ENCODE measurements at regions not wholly inside any gene's neighbourhood (a gene's known extent, or its start where the extent isn't known, plus 50 kb on each side); places are given as distances from the start of the nearest gene placed in this dataset.

GRCh38 chr9:86754581-86755560, 192.4 kb downstream of the GAS1 start:
- Histone ChIP-seq H3K27ac (ENCODE audit: low read depth in 2 of 2, low read length in 2 of 2) (no peak overlapping the region), H3K4me3 (ENCODE audit: low read length in 2 of 2) (no peak overlapping the region)

GRCh38 chr9:86753836-86754235, 193.5 kb downstream of the GAS1 start:
- Histone ChIP-seq H3K36me3 (ENCODE audit: control insufficient read depth in 2 of 2, insufficient read depth in 2 of 2, low read length in 2 of 2) (no peaks in the 10 kb centered on the region), H3K9ac (ENCODE audit: low read depth in 1 of 2, low read length in 2 of 2) (no peak overlapping the region), H3K27ac (ENCODE audit: low read depth in 2 of 2, low read length in 2 of 2) (no peak overlapping the region), H3K4me3 (ENCODE audit: low read length in 2 of 2) (no peak overlapping the region), H3K9me3 (ENCODE audit: control insufficient read depth in 2 of 2, low read length in 2 of 2) (no peaks in the 10 kb centered on the region), H3K27me3 (ENCODE audit: control insufficient read depth in 2 of 2, insufficient read depth in 2 of 2, low read length in 2 of 2) (no peaks in the 10 kb centered on the region), H3K4me1 (ENCODE audit: control insufficient read depth in 2 of 2, insufficient read depth in 2 of 2, low read length in 2 of 2) (no peaks in the 10 kb centered on the region)

More at GRCh38 chr9:86754581-86755560, 192.4 kb downstream of the GAS1 start:
- Histone ChIP-seq H3K9ac (ENCODE audit: low read depth in 1 of 2, low read length in 2 of 2) (no peak overlapping the region), H3K36me3 (ENCODE audit: control insufficient read depth in 2 of 2, insufficient read depth in 2 of 2, low read length in 2 of 2) (no peaks in the 10 kb centered on the region), H3K27me3 (ENCODE audit: control insufficient read depth in 2 of 2, insufficient read depth in 2 of 2, low read length in 2 of 2) (no peaks in the 10 kb centered on the region), H3K4me1 (ENCODE audit: control insufficient read depth in 2 of 2, insufficient read depth in 2 of 2, low read length in 2 of 2) (no peaks in the 10 kb centered on the region), H3K9me3 (ENCODE audit: control insufficient read depth in 2 of 2, low read length in 2 of 2) (no peaks in the 10 kb centered on the region)

- Histone ChIP-seq H3K9ac (ENCODE audit: low read depth in 1 of 2, low read length in 2 of 2) (no peak overlapping the region), H3K4me3 (ENCODE audit: low read length in 2 of 2) (no peak overlapping the region), H3K27me3 (ENCODE audit: control insufficient read depth in 2 of 2, insufficient read depth in 2 of 2, low read length in 2 of 2) (no peaks in the 10 kb centered on the region), H3K36me3 (ENCODE audit: control insufficient read depth in 2 of 2, insufficient read depth in 2 of 2, low read length in 2 of 2) (no peaks in the 10 kb centered on the region), H3K27ac (ENCODE audit: low read depth in 2 of 2, low read length in 2 of 2) (no peak overlapping the region), H3K9me3 (ENCODE audit: control insufficient read depth in 2 of 2, low read length in 2 of 2) (no peaks in the 10 kb centered on the region), H3K4me1 (ENCODE audit: control insufficient read depth in 2 of 2, insufficient read depth in 2 of 2, low read length in 2 of 2) (no peaks in the 10 kb centered on the region)
These were observed 194.6 kb downstream of the GAS1 start for GRCh38 chr9:86752733-86753132.

GRCh38 chr9:86751956-86752355, 195.3 kb downstream of the GAS1 start:
- Histone ChIP-seq H3K36me3 (ENCODE audit: control insufficient read depth in 2 of 2, insufficient read depth in 2 of 2, low read length in 2 of 2) (no peaks in the 10 kb centered on the region), H3K9ac (ENCODE audit: low read depth in 1 of 2, low read length in 2 of 2) (no peak overlapping the region), H3K4me1 (ENCODE audit: control insufficient read depth in 2 of 2, insufficient read depth in 2 of 2, low read length in 2 of 2) (no peaks in the 10 kb centered on the region), H3K27me3 (ENCODE audit: control insufficient read depth in 2 of 2, insufficient read depth in 2 of 2, low read length in 2 of 2) (no peaks in the 10 kb centered on the region), H3K27ac (ENCODE audit: low read depth in 2 of 2, low read length in 2 of 2) (no peak overlapping the region), H3K4me3 (ENCODE audit: low read length in 2 of 2) (no peak overlapping the region), H3K9me3 (ENCODE audit: control insufficient read depth in 2 of 2, low read length in 2 of 2) (no peaks in the 10 kb centered on the region)

- Histone ChIP-seq H3K4me3 (ENCODE audit: low read length in 2 of 2) (no peak overlapping the region), H3K4me1 (ENCODE audit: control insufficient read depth in 2 of 2, insufficient read depth in 2 of 2, low read length in 2 of 2) (no peaks in the 10 kb centered on the region), H3K9ac (ENCODE audit: low read depth in 1 of 2, low read length in 2 of 2) (no peak overlapping the region), H3K27me3 (ENCODE audit: control insufficient read depth in 2 of 2, insufficient read depth in 2 of 2, low read length in 2 of 2) (no peaks in the 10 kb centered on the region), H3K9me3 (ENCODE audit: control insufficient read depth in 2 of 2, low read length in 2 of 2) (no peaks in the 10 kb centered on the region), H3K36me3 (ENCODE audit: control insufficient read depth in 2 of 2, insufficient read depth in 2 of 2, low read length in 2 of 2) (no peaks in the 10 kb centered on the region), H3K27ac (ENCODE audit: low read depth in 2 of 2, low read length in 2 of 2) (no peak overlapping the region)
These were observed 196.1 kb downstream of the GAS1 start for GRCh38 chr9:86751207-86751606.

- Histone ChIP-seq H3K27me3 (ENCODE audit: control insufficient read depth in 2 of 2, insufficient read depth in 2 of 2, low read length in 2 of 2) (no peaks in the 10 kb centered on the region), H3K9me3 (ENCODE audit: control insufficient read depth in 2 of 2, low read length in 2 of 2) (no peaks in the 10 kb centered on the region), H3K9ac (ENCODE audit: low read depth in 1 of 2, low read length in 2 of 2) (no peak overlapping the region), H3K36me3 (ENCODE audit: control insufficient read depth in 2 of 2, insufficient read depth in 2 of 2, low read length in 2 of 2) (no peaks in the 10 kb centered on the region), H3K27ac (ENCODE audit: low read depth in 2 of 2, low read length in 2 of 2) (no peak overlapping the region), H3K4me1 (ENCODE audit: control insufficient read depth in 2 of 2, insufficient read depth in 2 of 2, low read length in 2 of 2) (no peaks in the 10 kb centered on the region), H3K4me3 (ENCODE audit: low read length in 2 of 2) (no peak overlapping the region)
These were observed 197.4 kb downstream of the GAS1 start for GRCh38 chr9:86749894-86750255.

GRCh38 chr9:86749161-86749893, 198.0 kb downstream of the GAS1 start:
- no peak overlapping the region for H3K9ac ChIP-seq (ENCODE audit: low read depth in 1 of 2, low read length in 2 of 2)
- no peak overlapping the region for H3K27ac ChIP-seq (ENCODE audit: low read depth in 2 of 2, low read length in 2 of 2)
- H3K4me3 ChIP-seq (ENCODE audit: low read length in 2 of 2), result no peak overlapping the region
- no peaks in the 10 kb centered on the region for H3K36me3 ChIP-seq (ENCODE audit: control insufficient read depth in 2 of 2, insufficient read depth in 2 of 2, low read length in 2 of 2)
- H3K4me1 ChIP-seq (ENCODE audit: control insufficient read depth in 2 of 2, insufficient read depth in 2 of 2, low read length in 2 of 2), result no peaks in the 10 kb centered on the region
- H3K9me3 ChIP-seq (ENCODE audit: control insufficient read depth in 2 of 2, low read length in 2 of 2), result no peaks in the 10 kb centered on the region
- no peaks in the 10 kb centered on the region for H3K27me3 ChIP-seq (ENCODE audit: control insufficient read depth in 2 of 2, insufficient read depth in 2 of 2, low read length in 2 of 2)

- no peak overlapping the region for H3K9ac ChIP-seq (ENCODE audit: low read depth in 1 of 2, low read length in 2 of 2)
- no peaks in the 10 kb centered on the region for H3K27me3 ChIP-seq (ENCODE audit: control insufficient read depth in 2 of 2, insufficient read depth in 2 of 2, low read length in 2 of 2)
- no peak overlapping the region for H3K4me3 ChIP-seq (ENCODE audit: low read length in 2 of 2)
- H3K4me1 ChIP-seq (ENCODE audit: control insufficient read depth in 2 of 2, insufficient read depth in 2 of 2, low read length in 2 of 2), result no peaks in the 10 kb centered on the region
- H3K36me3 ChIP-seq (ENCODE audit: control insufficient read depth in 2 of 2, insufficient read depth in 2 of 2, low read length in 2 of 2), result no peaks in the 10 kb centered on the region
- H3K27ac ChIP-seq (ENCODE audit: low read depth in 2 of 2, low read length in 2 of 2), result no peak overlapping the region
- H3K9me3 ChIP-seq (ENCODE audit: control insufficient read depth in 2 of 2, low read length in 2 of 2), result no peaks in the 10 kb centered on the region
These were observed 199.6 kb downstream of the GAS1 start for GRCh38 chr9:86747711-86748110.

- H3K4me3 ChIP-seq (ENCODE audit: low read length in 2 of 2), result no peak overlapping the region
- H3K36me3 ChIP-seq (ENCODE audit: control insufficient read depth in 2 of 2, insufficient read depth in 2 of 2, low read length in 2 of 2), result no peaks in the 10 kb centered on the region
- H3K27me3 ChIP-seq (ENCODE audit: control insufficient read depth in 2 of 2, insufficient read depth in 2 of 2, low read length in 2 of 2), result no peaks in the 10 kb centered on the region
- no peak overlapping the region for H3K27ac ChIP-seq (ENCODE audit: low read depth in 2 of 2, low read length in 2 of 2)
- no peak overlapping the region for H3K9ac ChIP-seq (ENCODE audit: low read depth in 1 of 2, low read length in 2 of 2)
- H3K4me1 ChIP-seq (ENCODE audit: control insufficient read depth in 2 of 2, insufficient read depth in 2 of 2, low read length in 2 of 2), result no peaks in the 10 kb centered on the region
- no peaks in the 10 kb centered on the region for H3K9me3 ChIP-seq (ENCODE audit: control insufficient read depth in 2 of 2, low read length in 2 of 2)
These were observed 205.7 kb downstream of the GAS1 start for GRCh38 chr9:86741311-86742208.
